Stimulated activated naive CD8-positive, alpha-beta T cell treated with anti-CD3 and anti-CD28 coated beads, Interleukin-15, Interleukin-2, amounts not matched to agents 100 U/mL and 50 U/mL, for 24 hours (primary cell): ENCODE measurements at regions not wholly inside any gene's neighbourhood (a gene's known extent, or its start where the extent isn't known, plus 50 kb on each side); places are given as distances from the start of the nearest gene placed in this dataset.
A peak's percentile ranks its signal among the peaks of the same experiment; 100 is the strongest.

Experiments used
- ATAC-seq: fragments of 150-1000 bp; cut with Tn5 transposase; one replicate; pipeline ENCODE4 v1.10.0; 2021
- DNase-seq: peaks from one replicate; pipeline ENCODE4 v3.0.0; 2021

- no peak for DNase-seq
- ATAC-seq = no peak
Observed at GRCh38 chr11:116598556-116598955, 174.2 kb downstream of the BUD13 start.

DNA sequence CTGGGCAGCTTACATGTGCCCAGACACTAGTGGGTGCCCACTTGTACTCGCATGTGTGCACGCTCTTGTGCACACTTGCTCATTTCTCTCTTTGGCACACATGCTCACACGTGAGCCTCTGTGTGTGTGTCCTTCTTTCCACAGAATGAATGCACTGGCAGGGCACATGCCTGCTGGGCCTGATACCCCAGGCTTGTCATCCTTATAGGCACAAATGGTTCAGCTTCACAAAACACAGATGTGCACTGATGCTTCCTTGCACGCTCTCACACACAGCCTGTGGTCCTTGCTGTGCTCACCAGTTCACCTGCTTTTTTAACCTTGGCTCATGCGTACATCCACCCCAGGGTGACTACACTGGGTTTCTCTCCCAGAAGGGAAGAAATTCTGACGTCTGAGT lies 174.8 kb downstream of the BUD13 start:
- ATAC-seq = no peak

DNA sequence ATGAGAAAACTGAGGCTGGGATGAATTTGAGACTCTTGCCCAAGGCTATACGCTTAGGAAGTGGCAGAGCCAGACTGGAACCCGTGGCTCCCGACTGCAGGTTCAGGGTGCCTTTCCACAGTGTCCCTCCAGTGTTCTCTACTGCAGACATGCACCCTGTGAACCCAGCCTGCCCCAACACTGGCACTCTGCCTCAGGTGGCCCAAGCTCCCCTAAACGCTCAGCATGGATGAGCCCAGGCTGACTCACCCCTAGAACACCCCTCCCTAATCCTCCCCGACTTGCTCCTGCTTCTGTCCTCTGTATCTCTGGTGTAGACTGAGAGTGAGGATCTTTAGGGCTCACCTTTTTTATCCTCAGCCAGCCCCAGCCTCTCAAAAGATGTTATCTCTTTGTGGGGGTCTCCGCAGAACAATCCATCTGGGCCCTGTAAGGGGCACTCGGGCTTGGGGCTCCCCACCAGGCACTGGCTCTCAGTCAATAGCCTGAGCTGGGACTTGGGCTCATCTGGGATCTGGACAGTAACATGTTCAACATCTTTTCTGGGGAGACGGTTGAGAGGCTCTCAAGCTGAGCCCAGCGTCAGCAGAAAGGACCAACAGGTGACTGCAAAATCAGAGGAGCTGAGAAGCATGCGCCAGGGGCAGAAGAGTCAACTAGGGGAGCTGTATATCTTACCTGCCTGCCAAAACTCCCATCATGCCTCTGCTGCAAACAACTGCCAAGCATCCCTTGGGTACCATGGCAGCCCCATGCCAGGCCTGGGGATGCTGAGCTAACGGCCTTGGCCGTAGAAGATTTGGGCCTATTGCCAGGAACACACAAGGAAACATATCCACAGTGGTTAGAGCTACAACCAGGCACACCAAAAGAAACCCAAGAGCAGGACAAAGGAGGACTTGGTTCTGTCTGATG lies 176.2 kb downstream of the BUD13 start:
- no peak for DNase-seq
- no peak for ATAC-seq

More for the DNA sequence above, 174.8 kb downstream of the BUD13 start:
- DNase-seq = no peak

GRCh38 chr11:116595305-116595880 lies 177.4 kb downstream of the BUD13 start:
- DNase-seq (no peak), ATAC-seq (no peak)

DNA sequence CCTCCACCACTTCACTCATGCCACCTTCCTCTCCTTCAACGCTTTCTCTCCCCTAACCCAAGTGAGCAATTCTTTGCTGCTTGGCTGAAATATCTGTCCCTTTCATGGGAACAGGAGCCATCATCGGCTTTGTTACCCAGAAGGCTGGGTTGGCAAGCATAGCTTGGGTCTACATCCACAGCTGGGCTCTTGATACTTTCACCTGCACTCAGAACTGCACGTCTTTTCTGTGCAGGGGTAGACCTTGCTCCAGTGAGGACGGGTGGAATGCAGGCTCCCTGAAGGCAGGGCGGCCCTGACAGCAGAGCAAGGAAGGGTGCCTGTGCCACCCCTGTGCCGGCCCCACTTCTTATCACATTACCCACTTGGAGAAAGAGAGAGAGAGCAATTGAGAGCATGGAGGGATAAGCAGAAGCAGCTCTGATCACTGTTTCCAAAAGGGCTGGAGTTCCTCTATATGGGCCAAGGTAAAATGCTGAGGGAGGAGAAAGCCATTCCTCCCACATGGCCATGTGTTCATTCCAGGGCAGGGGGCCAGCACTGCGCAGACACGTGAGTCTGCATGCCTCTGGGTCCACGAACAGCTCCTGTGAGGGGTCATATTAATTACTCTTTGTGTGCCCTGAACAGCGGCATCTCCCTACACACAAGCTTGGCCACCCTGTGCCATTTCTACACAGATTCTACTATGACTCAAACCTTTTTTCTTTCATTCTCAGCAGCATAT lies 181.8 kb downstream of the BUD13 start:
- DNase-seq (no peak), ATAC-seq (no peak)

- ATAC-seq (no peak), DNase-seq (no peak)
Observed at GRCh38 chr11:116589402-116589801, 183.4 kb downstream of the BUD13 start.

DNA sequence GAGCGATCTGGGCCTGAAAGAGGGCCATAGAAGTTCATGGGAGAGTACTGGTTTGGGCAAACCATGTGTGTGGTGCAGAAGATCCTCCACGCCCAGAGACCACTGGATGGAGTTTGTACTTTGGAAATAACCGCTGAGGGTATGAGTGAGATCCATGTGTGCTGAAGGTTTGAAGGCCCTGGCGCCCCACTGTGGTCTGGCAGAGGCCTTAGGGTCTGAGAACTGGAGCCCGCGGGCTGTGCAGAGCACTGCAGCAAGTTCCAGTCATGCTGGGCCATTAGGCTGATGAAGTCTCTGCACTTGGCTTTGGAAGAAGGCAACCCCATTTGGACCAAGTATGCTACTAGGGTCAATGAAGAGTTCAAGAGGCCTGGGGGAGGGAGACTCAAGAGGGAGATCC lies 186.4 kb downstream of the BUD13 start:
- DNase-seq (no peak), ATAC-seq (no peak)

DNA sequence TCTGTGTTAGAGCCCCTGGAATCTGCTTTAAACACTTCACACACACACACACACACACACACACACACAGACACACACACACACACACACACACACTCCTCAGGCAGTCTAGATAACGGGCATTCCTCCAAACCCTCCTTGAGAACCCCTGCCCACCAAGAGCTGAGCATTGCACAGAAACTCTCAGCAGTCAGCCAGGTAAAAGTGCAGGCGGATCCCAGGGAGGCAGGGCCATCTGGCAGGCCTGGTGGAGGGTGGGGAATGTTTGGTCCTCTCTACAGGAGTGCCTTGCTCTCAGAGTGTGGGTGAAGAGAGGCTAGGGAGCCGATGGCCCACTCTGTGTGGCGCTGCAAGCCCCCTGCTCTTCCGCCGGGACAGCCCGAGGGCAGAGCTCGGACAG lies 190.2 kb downstream of the BUD13 start:
- ATAC-seq (no peak), DNase-seq (no peak)

DNA sequence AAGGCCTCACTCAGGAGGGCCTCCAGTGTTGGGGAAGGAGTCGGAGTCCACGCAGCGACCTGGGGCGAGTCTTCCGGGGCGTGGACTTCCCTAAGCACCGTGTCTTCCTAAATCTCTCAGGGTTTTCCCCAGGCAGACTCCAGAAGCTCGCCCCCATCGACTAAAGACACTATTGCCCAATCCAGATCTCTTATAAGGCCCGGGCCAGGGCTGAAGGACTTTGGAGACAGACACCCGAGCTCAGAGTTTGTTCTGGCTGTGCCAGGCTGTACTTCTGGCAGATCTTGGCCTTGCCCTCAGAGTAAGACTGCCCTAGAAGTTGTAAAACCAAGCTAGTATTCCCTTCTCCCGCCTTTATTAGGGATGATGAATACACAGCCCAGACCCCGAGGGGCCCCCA lies 191.4 kb downstream of the BUD13 start:
- ATAC-seq (no peak), DNase-seq (no peak)

DNA sequence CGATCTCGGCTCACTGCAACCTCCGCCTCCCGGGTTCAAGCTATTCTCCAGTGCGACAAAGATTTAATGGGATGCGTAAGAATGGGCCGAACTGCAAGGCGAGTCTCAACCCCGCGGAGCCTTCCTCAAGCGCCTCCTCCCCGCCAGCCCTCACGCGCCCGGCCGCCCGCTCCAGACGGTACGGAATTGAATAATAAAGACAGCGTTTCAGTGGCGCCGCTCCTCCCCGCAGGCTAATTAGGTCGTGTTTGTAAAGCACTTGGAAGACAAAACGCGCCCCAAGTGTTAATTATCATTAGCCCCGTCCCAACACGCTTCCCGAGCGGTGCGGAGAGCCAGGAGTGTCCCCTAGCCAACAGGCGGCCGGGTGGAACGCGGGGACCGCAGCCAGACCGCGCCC lies 192.0 kb downstream of the BUD13 start:
- ATAC-seq = no peak
- DNase-seq = no peak

DNA sequence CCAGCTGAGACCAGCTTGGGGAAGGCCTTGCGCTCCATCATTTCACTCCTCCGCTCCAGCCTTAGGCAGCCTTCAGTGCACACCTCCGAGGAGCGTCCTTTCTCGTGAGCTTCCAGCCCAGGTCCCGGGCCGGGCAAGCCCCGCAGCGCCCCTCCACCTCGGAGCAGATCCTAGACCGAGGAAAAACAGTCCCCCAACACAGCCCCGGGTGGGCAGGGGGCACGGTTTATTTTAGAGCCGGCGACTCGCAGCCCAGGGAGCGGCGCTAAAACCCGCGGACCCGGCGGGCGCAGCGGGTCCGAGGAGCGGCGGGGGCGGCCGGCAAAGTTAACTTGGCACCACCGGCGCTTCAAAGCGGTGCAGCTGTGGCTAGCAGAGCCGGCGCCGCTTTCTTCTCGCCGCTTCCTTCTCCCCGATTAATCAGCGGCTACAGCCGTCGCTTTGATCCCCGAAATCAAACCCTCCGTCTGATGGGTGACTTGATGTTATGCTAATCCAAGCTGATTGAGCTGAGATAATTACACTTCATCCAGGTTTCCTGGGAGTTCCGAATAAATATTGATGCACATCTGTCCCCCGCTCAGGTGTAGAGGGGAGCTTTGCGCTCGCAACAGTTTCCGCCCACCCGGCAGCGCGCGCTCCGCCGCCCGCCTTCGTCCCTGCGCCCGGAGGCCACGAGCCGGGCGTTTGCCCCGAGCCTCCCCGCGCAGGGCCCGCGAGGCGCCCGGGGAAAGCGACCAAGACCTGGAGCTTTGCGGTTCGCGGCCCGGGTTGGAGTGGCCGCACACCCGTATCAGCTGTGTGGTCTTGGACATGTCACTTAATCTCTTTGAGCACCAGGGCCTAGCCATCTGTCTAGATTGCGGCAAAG lies 192.7 kb downstream of the BUD13 start:
- DNase-seq (no peak), ATAC-seq (no peak)

DNA sequence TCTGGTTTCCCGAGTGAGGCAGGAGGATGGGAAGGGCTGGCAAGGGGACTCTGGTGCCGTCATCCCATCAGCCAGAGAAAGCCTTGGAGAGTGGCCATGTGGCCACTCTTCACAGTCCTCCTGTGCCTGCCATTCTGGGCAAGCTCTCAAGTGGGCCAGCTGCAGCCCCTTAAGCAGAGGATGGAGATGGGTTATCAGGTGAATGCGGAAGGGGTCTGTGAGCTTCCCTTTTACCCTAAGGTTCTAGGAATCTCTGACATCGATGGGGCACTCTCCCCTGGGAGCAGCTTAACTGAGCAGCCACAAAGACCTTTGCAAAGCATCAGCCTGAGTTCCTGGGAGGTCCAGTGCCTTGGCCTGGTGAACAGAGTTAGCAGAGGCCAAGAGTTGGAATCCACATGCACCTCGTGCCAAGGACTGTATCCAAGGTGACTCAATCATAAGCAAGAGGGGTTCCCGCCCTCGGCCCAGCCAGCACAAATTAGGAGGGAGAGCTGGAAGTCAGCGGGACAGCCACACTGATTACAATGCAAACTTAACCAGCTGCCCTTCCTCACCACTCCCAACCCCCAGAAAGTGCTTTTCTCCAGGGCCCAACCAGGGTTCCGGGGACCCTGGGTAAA lies 193.6 kb downstream of the BUD13 start:
- ATAC-seq = no peak
- no peak for DNase-seq

GRCh38 chr11:116577956-116578355 lies 194.8 kb downstream of the BUD13 start:
- DNase-seq = no peak
- ATAC-seq = no peak

- ATAC-seq (no peak), DNase-seq (no peak)
Observed at GRCh38 chr11:116577273-116577672, 195.5 kb downstream of the BUD13 start.

DNA sequence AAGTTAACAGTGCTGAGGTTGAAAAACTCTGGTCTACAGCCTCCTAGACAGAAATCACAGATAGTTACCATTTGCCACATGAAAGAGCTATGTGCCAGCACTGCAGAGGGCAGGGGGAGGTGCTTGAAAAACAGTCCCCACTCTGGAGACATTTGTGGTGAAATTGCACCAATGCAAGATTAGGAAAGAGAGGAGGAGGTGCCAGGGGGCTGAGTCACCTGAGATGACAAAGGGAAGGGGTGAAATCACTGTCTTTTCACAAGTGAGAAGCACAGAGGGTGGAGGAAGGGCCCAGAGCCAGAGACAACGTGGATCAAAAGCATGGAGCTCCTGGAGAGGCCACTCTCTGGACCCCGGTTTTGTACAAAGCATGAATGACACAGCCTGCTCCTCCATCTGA lies 196.3 kb downstream of the BUD13 start:
- DNase-seq (no peak), ATAC-seq (peak; percentile 52)

DNA sequence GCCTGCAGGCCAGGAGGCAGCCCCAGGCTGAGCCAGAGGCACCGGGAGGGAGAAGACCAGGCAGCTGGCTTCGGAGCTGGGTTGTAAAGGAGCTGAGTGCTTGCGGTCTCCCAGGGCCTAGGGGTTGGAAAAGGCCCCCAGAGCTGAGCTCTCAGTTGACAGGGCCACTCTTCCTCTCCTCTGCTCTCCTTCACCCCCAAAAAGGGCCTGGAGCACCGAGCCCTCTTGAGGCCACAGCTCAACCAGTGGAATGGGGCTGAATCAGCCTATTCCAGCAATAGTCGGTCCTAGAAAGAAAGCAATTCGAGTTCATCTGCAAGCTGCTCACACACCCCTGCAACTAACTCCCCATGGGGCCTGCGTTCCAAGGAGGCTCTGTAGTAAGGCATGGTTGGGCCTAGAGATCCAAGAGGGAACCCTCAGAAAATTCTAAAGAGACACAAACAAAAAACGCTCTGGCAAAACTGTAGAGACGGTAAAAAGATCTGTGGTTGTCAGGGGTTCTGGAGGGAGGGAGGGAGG lies 205.0 kb downstream of the BUD13 start:
- ATAC-seq (no peak), DNase-seq (no peak)

DNA sequence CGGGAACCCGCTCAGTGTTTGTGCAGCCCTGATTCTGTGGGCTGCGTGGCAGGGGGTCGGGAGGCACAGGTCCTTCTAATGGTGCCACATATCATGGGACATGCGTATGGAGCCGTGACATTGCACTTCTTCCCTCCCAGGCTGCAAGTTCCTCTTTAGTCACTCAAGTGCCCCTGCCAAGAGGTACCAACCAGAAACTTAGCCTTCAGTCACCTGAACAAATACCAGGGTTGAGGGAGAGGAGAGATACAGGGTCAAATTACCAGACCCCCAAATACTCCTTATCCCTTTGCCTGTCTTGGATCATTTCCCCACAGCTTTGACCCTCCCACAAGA lies 209.1 kb downstream of the BUD13 start:
- no peak for ATAC-seq
- DNase-seq = no peak

GRCh38 chr11:116563028-116563711 lies 209.6 kb downstream of the BUD13 start:
- DNase-seq = no peak

GRCh38 chr11:116560589-116560988 lies 212.2 kb downstream of the BUD13 start:
- DNase-seq = no peak
- ATAC-seq = no peak

More at GRCh38 chr11:116563028-116563711, 209.6 kb downstream of the BUD13 start:
- ATAC-seq = no peak

DNA sequence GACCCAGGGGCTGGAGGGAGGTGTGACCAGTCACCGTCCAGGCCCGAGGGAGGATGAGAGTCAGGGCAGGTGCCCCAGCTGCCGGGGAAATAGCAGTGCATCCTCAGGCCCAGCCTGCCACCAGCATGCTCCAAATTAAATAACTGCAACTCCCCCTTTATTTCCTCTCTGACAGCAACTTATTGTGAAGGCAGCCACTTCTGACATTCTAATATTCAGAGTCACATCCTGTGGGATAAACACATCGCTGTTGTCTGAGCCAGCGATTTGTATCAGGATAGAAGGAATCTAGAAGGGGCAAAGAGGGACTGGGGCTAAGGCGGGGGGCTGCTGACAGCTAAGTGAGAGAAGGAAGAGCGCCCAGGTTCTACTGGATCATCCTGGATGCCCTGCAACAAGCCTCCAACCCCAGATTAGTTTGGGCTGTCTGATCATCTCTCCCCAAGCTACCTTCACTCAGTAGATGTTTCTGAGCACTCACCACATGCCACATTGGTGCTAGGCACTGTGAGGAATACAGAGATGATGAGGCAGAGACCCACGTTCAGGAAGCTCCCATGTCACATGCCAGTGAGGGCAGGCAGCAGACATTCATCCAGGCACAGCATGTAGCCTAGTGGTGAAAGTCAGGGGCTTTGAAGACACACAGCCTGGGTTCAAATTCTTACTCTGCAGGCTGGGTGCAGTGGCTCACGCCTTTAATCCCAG lies 214.1 kb downstream of the BUD13 start:
- ATAC-seq = no peak

More for the DNA sequence above, 214.1 kb downstream of the BUD13 start:
- no peak for DNase-seq
